Kidney glomerular epithelial cell (primary cell): ENCODE measurements at regions not wholly inside any gene's neighbourhood (a gene's known extent, or its start where the extent isn't known, plus 50 kb on each side); places are given as distances from the start of the nearest gene placed in this dataset.

Experiments
- DNase-seq: peaks from one replicate; lab custom pipeline; 2025; lab: John Stamatoyannopoulos, UW

- no peak for DNase-seq
These were observed 390.4 kb downstream of the SHISA9 start for GRCh38 chr16:13291591-13292333.

- no peak for DNase-seq
These were observed 394.8 kb downstream of the SHISA9 start for GRCh38 chr16:13296206-13296605.

- peak; percentile 36 for DNase-seq
These were observed 397.3 kb downstream of the SHISA9 start for GRCh38 chr16:13298666-13299065.

- DNase-seq = no peak
These were observed 398.9 kb downstream of the SHISA9 start for GRCh38 chr16:13300066-13300840.

- DNase-seq = no peak
These were observed 403.8 kb downstream of the SHISA9 start for GRCh38 chr16:13305019-13305755.

GRCh38 chr16:13306161-13306995 is 405.0 kb downstream of the SHISA9 start:
- peak; percentile 10 for DNase-seq

GRCh38 chr16:13307255-13307654 is 405.9 kb downstream of the SHISA9 start:
- peak; percentile 100 for DNase-seq

GRCh38 chr16:13307851-13308250 is 406.5 kb downstream of the SHISA9 start:
- no peak for DNase-seq

- no peak for DNase-seq
These were observed 410.7 kb downstream of the SHISA9 start for GRCh38 chr16:13312063-13312462.

- DNase-seq = no peak
These were observed 412.0 kb downstream of the SHISA9 start for GRCh38 chr16:13313351-13313750.

- DNase-seq = no peak
These were observed 413.2 kb downstream of the SHISA9 start for GRCh38 chr16:13314633-13315032.

- peak; percentile 82 for DNase-seq
These were observed 414.4 kb downstream of the SHISA9 start for GRCh38 chr16:13315642-13316427.

GRCh38 chr16:13322336-13322735 is 420.9 kb downstream of the SHISA9 start:
- DNase-seq = no peak

- DNase-seq = no peak
These were observed 423.5 kb downstream of the SHISA9 start for GRCh38 chr16:13324851-13325250.

- no peak for DNase-seq
These were observed 424.0 kb downstream of the SHISA9 start for GRCh38 chr16:13325396-13325795.

GRCh38 chr16:13331918-13332317 is 430.5 kb downstream of the SHISA9 start:
- DNase-seq = no peak

GRCh38 chr16:13332713-13333255 is 431.4 kb downstream of the SHISA9 start:
- DNase-seq = no peak

GRCh38 chr16:13333336-13333735 is 431.9 kb downstream of the SHISA9 start:
- no peak for DNase-seq

GRCh38 chr16:13335879-13336278 is 434.5 kb downstream of the SHISA9 start:
- DNase-seq = no peak

- DNase-seq = no peak
These were observed 434.9 kb downstream of the SHISA9 start for GRCh38 chr16:13336335-13336734.
